22Rv1 (cell line): ENCODE measurements at regions not wholly inside any gene's neighbourhood (a gene's known extent, or its start where the extent isn't known, plus 50 kb on each side); places are given as distances from the start of the nearest gene placed in this dataset.

Source experiments
- CTCF ChIP-seq: fragments of 450-650 bp; IDR thresholded peaks from 2 replicates; pipeline ENCODE4 v1.5.1; 2017; ENCODE audit warnings: mild to moderate bottlenecking
- ZFX ChIP-seq: fragments of 450-650 bp; IDR thresholded peaks from 2 replicates; pipeline ENCODE4 v1.6.1; 2017; ENCODE audit warnings: antibody characterized with exemption, borderline replicate concordance

- TF ChIP-seq CTCF (no peak), ZFX (no peak)
Measured at GRCh38 chr3:161913786-161914389, 417.3 kb downstream of the OTOL1 start.
